ENCODE measurements at regions not wholly inside any gene's neighbourhood (a gene's known extent, or its start where the extent isn't known, plus 50 kb on each side); places are given as distances from the start of the nearest gene placed in this dataset.

DNA sequence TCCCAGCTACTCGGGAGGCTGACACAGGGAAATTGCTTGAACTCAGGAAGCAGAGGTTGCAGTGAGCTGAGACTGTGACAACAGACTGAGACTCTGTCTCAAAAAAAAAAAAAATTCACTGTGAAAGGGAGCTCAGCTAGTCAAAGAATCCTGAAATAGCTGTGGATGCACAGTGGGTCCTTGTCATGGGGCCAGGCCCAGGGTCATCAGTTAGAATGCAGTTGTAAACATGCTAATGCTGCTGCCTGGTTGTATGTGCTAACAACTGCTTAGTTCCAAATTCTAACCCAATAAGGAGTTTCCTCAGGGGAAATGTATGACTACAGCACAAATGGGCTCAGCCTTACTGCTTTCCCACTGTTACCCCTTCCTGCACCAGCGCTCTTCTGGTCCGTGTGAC, 84.0 kb downstream of the PALM2AKAP2 start:
- ChIA-PET POLR2A (no interaction called here), CTCF (no interaction called here)
- DNase-seq (no peak), ATAC-seq (ENCODE audit: poor library complexity) (no peak)
- peaks cover 0 to 5% of the 10 kb centered on the region in 2 experiments for H3K27me3 ChIP-seq (ENCODE audit: control insufficient read depth in 1 of 2, insufficient read depth in 2 of 2, low read length in 2 of 2)
- TF ChIP-seq, protein P1, sequence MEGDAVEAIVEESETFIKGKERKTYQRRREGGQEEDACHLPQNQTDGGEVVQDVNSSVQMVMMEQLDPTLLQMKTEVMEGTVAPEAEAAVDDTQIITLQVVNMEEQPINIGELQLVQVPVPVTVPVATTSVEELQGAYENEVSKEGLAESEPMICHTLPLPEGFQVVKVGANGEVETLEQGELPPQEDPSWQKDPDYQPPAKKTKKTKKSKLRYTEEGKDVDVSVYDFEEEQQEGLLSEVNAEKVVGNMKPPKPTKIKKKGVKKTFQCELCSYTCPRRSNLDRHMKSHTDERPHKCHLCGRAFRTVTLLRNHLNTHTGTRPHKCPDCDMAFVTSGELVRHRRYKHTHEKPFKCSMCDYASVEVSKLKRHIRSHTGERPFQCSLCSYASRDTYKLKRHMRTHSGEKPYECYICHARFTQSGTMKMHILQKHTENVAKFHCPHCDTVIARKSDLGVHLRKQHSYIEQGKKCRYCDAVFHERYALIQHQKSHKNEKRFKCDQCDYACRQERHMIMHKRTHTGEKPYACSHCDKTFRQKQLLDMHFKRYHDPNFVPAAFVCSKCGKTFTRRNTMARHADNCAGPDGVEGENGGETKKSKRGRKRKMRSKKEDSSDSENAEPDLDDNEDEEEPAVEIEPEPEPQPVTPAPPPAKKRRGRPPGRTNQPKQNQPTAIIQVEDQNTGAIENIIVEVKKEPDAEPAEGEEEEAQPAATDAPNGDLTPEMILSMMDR (IDR thresholded peaks at IDR 0.05) = no peak
- Mint-ChIP-seq H3K36me3 (ENCODE audit: low read depth) (no peaks in the 10 kb centered on the region), H3K4me1 (ENCODE audit: low read depth) (no peaks in the 10 kb centered on the region), H3K27ac (no peak overlapping the region), H3K27me3 (peaks cover 21% of the 10 kb centered on the region), H3K4me3 (no peak overlapping the region), H3K9me3 (no peaks in the 10 kb centered on the region)
- H3K27ac ChIP-seq (ENCODE audit: low read depth in 1 of 2, low read length in 2 of 2) = no peak overlapping the region
- peaks cover 0 to 3% of the 10 kb centered on the region in 2 experiments for H3K9me3 ChIP-seq (ENCODE audit: control insufficient read depth in 1 of 2, insufficient read depth in 1 of 2, low read length in 2 of 2)
- H3K36me3 ChIP-seq (ENCODE audit: insufficient read depth, low read length) = no peaks in the 10 kb centered on the region
- H3K4me1 ChIP-seq (ENCODE audit: insufficient read depth, low read length) = no peaks in the 10 kb centered on the region
- intact Hi-C loops (cut with DNase I, micrococcal nuclease) = no loop called here
- no peak overlapping the region for H3K4me3 ChIP-seq (ENCODE audit: low read length)

DNA sequence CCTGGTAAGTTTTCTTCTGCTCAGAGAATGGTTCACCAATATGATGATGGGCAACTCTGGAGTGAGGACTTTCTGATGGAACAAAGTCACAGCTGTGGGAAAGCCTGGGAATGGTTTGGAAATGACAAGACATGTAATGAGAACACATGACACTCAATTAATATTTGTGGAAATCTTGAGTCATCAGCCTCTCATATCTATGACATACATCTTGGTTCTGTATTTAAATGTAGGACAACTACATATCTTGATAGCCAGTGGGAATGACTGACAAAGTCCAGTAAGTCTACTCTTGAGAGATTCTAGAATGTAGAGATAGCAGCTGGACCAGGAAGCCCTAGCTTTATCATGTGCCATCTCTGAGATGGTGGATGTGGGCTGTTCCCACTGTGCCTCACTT, 85.5 kb downstream of the PALM2AKAP2 start:
- H3K27ac Mint-ChIP-seq = no peak overlapping the region
- CTCF ChIA-PET = no interaction called here
- H3K36me3 Mint-ChIP-seq (ENCODE audit: low read depth) = no peaks in the 10 kb centered on the region

DNA sequence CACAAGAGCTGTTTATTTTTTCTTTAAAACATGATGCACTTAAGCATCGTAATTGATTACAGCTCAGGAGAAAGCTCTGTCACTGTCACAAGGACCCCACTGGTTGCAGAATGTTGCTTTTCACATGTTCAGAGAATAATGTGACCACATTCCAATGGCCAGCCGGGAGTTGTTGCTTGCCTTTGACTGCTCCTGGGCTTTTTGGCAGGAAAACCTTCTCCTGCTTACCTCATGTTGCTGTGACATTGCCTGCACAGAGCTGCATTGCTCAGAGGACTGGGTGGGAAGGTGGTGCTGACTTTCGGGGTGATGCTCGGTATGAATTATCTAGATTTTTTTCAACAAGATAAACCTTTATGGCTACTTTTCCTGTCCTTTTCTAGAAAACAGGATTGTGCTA, 88.2 kb downstream of the PALM2AKAP2 start:
- intact Hi-C loops (cut with DNase I, micrococcal nuclease) = no loop called here
- TF ChIP-seq, protein P1 (IDR thresholded peaks at IDR 0.05) = no peak
- no peaks in the 10 kb centered on the region for H3K4me1 Mint-ChIP-seq (ENCODE audit: low read depth)
- peaks cover 0 to 3% of the 10 kb centered on the region in 2 experiments for H3K9me3 ChIP-seq (ENCODE audit: control insufficient read depth in 1 of 2, insufficient read depth in 1 of 2, low read length in 2 of 2)
- DNase-seq = no peak
- H3K4me3 ChIP-seq (ENCODE audit: low read length) = no peak overlapping the region
- H3K36me3 Mint-ChIP-seq (ENCODE audit: low read depth) = no peaks in the 10 kb centered on the region
- ChIA-PET CTCF (no interaction called here), POLR2A (no interaction called here)
- peaks cover 12 to 15% of the 10 kb centered on the region in 2 experiments for H3K27me3 ChIP-seq (ENCODE audit: control insufficient read depth in 1 of 2, insufficient read depth in 2 of 2, low read length in 2 of 2)
- H3K27ac Mint-ChIP-seq = no peak overlapping the region
- no peak overlapping the region for H3K4me3 Mint-ChIP-seq
- no peaks in the 10 kb centered on the region for H3K36me3 ChIP-seq (ENCODE audit: insufficient read depth, low read length)
- no peaks in the 10 kb centered on the region for H3K9me3 Mint-ChIP-seq
- peaks cover 22% of the 10 kb centered on the region for H3K27me3 Mint-ChIP-seq
- ATAC-seq (ENCODE audit: poor library complexity) = no peak
- H3K4me1 ChIP-seq (ENCODE audit: insufficient read depth, low read length) = no peaks in the 10 kb centered on the region
- no peak overlapping the region for H3K27ac ChIP-seq (ENCODE audit: low read depth in 1 of 2, low read length in 2 of 2)

More for the DNA sequence above, 85.5 kb downstream of the PALM2AKAP2 start:
- Histone ChIP-seq H3K4me3 (ENCODE audit: low read length) (no peak overlapping the region), H3K4me1 (ENCODE audit: insufficient read depth, low read length) (no peaks in the 10 kb centered on the region), H3K27ac (ENCODE audit: low read depth in 1 of 2, low read length in 2 of 2) (no peak overlapping the region), H3K9me3 (ENCODE audit: control insufficient read depth in 1 of 2, insufficient read depth in 1 of 2, low read length in 2 of 2) (peaks cover 0 to 3% of the 10 kb centered on the region in 2 experiments), H3K27me3 (ENCODE audit: control insufficient read depth in 1 of 2, insufficient read depth in 2 of 2, low read length in 2 of 2) (peaks cover 7 to 9% of the 10 kb centered on the region in 2 experiments), H3K36me3 (ENCODE audit: insufficient read depth, low read length) (no peaks in the 10 kb centered on the region)
- TF ChIP-seq, protein P1 (IDR thresholded peaks at IDR 0.05) = no peak
- Mint-ChIP-seq H3K4me3 (no peak overlapping the region), H3K27me3 (peaks cover 15% of the 10 kb centered on the region), H3K9me3 (no peaks in the 10 kb centered on the region), H3K4me1 (ENCODE audit: low read depth) (no peaks in the 10 kb centered on the region)
- DNase-seq (no peak), ATAC-seq (ENCODE audit: poor library complexity) (no peak)
- POLR2A ChIA-PET = no interaction called here
- intact Hi-C loops (cut with DNase I, micrococcal nuclease) = no loop called here
